B cell (primary cell): ENCODE measurements at regions not wholly inside any gene's neighbourhood (a gene's known extent, or its start where the extent isn't known, plus 50 kb on each side); places are given as distances from the start of the nearest gene placed in this dataset.

ENCODE experiments used
- ATAC-seq: fragments of 200-7000 bp; cut with Tn5 transposase; one replicate; pipeline ENCODE4 v1.10.0; 2021; ENCODE audit warnings: low read depth, mild to moderate bottlenecking, moderate number of reproducible peaks, moderate library complexity
- CTCF ChIA-PET: fragments of 350-600 bp; sonication (Branson Sonifier 250); formaldehyde crosslinking; loops from one replicate; lab custom pipeline; 2021; ENCODE audit warnings: antibody characterized with exemption, inconsistent platforms; lab: Charles Lee
- POLR2A ChIA-PET: fragments of 350-600 bp; sonication (Branson Sonifier 250); formaldehyde crosslinking; loops from one replicate; lab custom pipeline; 2021; ENCODE audit warnings: antibody characterized with exemption; lab: Charles Lee
- DNase-seq: peaks from one replicate; pipeline ENCODE4 v3.0.0; 2013
- H2AFZ ChIP-seq: 2 replicates; pipeline ENCODE4 v1.6.1; 2012; ENCODE audit warnings: mild to moderate bottlenecking, low read depth, low read length; ENCODE audit not compliant: insufficient read depth, poor library complexity, severe bottlenecking
- H3K27ac ChIP-seq, 2 donors: 1 replicate in 1 of 2; 2 replicates in 1 of 2; pipeline ENCODE4 v1.5.1; 2012 to 2013; ENCODE audit warnings: low read length in 2 of 2, mild to moderate bottlenecking in 2 of 2, moderate library complexity in 1 of 2
- H3K27me3 ChIP-seq, 4 experiments: fragments of 200-600 bp in 1 of 4; sonication (generic) in 1 of 4; replicated peaks in 1 of 4; 1 replicate in 2 of 4; 2 replicates in 2 of 4; pipeline versions ENCODE4 v1.6.1 to v1.7.0; 2013 to 2016; ENCODE audit warnings: low read length in 3 of 4, mild to moderate bottlenecking in 2 of 4, mixed read lengths in 1 of 4, moderate library complexity in 1 of 4; ENCODE audit not compliant: insufficient read depth in 4 of 4, control insufficient read depth in 3 of 4; ENCODE audit errors: control extremely low read depth in 1 of 4
- H3K36me3 ChIP-seq, 2 experiments: replicated peaks in 1 of 2; 1 replicate in 1 of 2; 2 replicates in 1 of 2; pipeline versions ENCODE4 v1.6.1 to v1.7.1; 2013; ENCODE audit warnings: low read length in 1 of 2; ENCODE audit not compliant: insufficient read depth in 2 of 2, control insufficient read depth in 1 of 2; ENCODE audit errors: control extremely low read depth in 1 of 2, extremely low read depth in 1 of 2
- H3K4me1 ChIP-seq, 2 donors: fragments of 200-600 bp in 1 of 2; sonication (generic) in 1 of 2; 1 replicate in 1 of 2; 2 replicates in 1 of 2; pipeline versions ENCODE4 v1.5.1 to v1.6.1; 2013 to 2017; ENCODE audit warnings: low read length in 2 of 2; ENCODE audit not compliant: control insufficient read depth in 2 of 2, insufficient read depth in 2 of 2
- H3K4me2 ChIP-seq: replicated peaks from 2 replicates; pipeline ENCODE3; 2012; ENCODE audit warnings: mild to moderate bottlenecking, low read depth, low read length; ENCODE audit not compliant: poor library complexity, severe bottlenecking
- H3K4me3 ChIP-seq, 5 experiments: fragments of 200-600 bp in 1 of 5; sonication (generic) in 1 of 5; 1 replicate in 3 of 5; 2 replicates in 2 of 5; pipeline versions ENCODE4 v1.5.1 to v1.7.0; 2011 to 2016; ENCODE audit warnings: low read length in 4 of 5, mild to moderate bottlenecking in 4 of 5, low read depth in 2 of 5, control low read depth in 1 of 5, moderate library complexity in 1 of 5; ENCODE audit not compliant: insufficient read depth in 1 of 5; ENCODE audit errors: control extremely low read depth in 1 of 5, extremely low read depth in 1 of 5
- H3K79me2 ChIP-seq: fragments of 200-600 bp; sonication (generic); one replicate; pipeline ENCODE4 v1.6.0; 2016; ENCODE audit warnings: low read length; ENCODE audit not compliant: control insufficient read depth, insufficient read depth
- H3K9ac ChIP-seq: fragments of 200-600 bp; sonication (generic); 2 replicates; pipeline ENCODE4 v1.6.1; 2017; ENCODE audit warnings: mild to moderate bottlenecking, low read length, moderate library complexity
- H3K9me3 ChIP-seq, 3 donors: one replicate each; pipeline versions ENCODE4 v1.6.1 to v1.7.1; 2013; ENCODE audit warnings: low read length in 2 of 3; ENCODE audit not compliant: control insufficient read depth in 2 of 3, insufficient read depth in 1 of 3; ENCODE audit errors: control extremely low read depth in 1 of 3
- H4K20me1 ChIP-seq: 2 replicates; pipeline ENCODE4 v1.6.0; 2012; ENCODE audit warnings: mild to moderate bottlenecking, low read length; ENCODE audit not compliant: insufficient read depth, control insufficient read depth, poor library complexity, severe bottlenecking
- H3K27ac Mint-ChIP-seq: one replicate; pipeline ENCODE4 v1.8.0; 2021; ENCODE audit warnings: mixed read lengths
- H3K27me3 Mint-ChIP-seq: one replicate; pipeline ENCODE4 v1.8.0; 2021; ENCODE audit warnings: mixed read lengths
- H3K4me1 Mint-ChIP-seq: one replicate; pipeline ENCODE4 v1.8.0; 2021; ENCODE audit warnings: mixed read lengths
- H3K4me3 Mint-ChIP-seq: one replicate; pipeline ENCODE4 v1.8.0; 2021; ENCODE audit warnings: mixed read lengths
- H3K9me3 Mint-ChIP-seq: one replicate; pipeline ENCODE4 v1.8.0; 2022; ENCODE audit warnings: mixed read lengths; ENCODE audit not compliant: insufficient read depth
- CTCF ChIP-seq: fragments of 200-600 bp; IDR thresholded peaks from one replicate; pipeline ENCODE4 v1.8.0; 2022; ENCODE audit warnings: antibody characterized with exemption, mild to moderate bottlenecking
- EZH2 ChIP-seq: IDR thresholded peaks from 2 replicates; pipeline ENCODE4 v1.6.1; 2012; ENCODE audit warnings: borderline replicate concordance, low read depth, mild to moderate bottlenecking, moderate library complexity, low read length; ENCODE audit not compliant: insufficient read depth, poor library complexity, severe bottlenecking
- WGBS: methylation state at CpG from one replicate; pipeline ENCODE4 v1.1.5; 2013; ENCODE audit warnings: missing lambda C conversion rate; ENCODE audit not compliant: insufficient coverage; 5-methylcytosine and 5-hydroxymethylcytosine counted together
- intact Hi-C: fragments of 100-400 bp; cut with micrococcal nuclease; formaldehyde crosslinking; loops from one replicate; pipeline ENCODE4 v1.10.0; 2022

- no peaks in the 10 kb centered on the region for H4K20me1 ChIP-seq
- no peak overlapping the region for H3K27ac Mint-ChIP-seq
These were observed 327.9 kb upstream of the PRKCQ start for GRCh38 chr10:6907877-6908530.

DNA sequence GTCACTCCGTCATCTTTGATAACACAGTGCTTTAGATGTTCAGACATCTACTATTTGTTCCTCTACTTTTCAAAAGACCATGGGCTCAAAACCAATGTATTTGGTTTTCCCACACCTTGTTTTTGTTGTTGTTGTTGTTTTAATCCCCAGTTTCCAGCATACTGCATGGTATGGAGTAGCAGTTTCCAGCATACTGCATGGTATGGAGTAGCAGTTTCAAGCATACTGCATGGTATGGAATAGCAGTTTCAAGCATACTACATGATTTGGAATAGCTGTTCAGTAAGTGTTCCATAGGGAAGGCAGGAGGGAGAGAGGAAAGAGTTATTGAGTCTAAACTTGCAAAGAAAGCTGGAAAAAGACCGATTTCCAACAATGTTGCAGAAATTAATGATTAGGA, 314.3 kb upstream of the PRKCQ start:
- Histone ChIP-seq H3K4me1 (no peaks in the 10 kb centered on the region), H3K4me2 (no peak overlapping the region), H3K9me3 (no peaks in the 10 kb centered on the region), H3K36me3 (no peaks in the 10 kb centered on the region), H2AFZ (no peak overlapping the region), H3K27me3 (no peaks in the 10 kb centered on the region), H3K27ac (no peak overlapping the region), H4K20me1 (no peaks in the 10 kb centered on the region), H3K4me3 (no peak overlapping the region), H3K79me2 (no peaks in the 10 kb centered on the region), H3K9ac (no peak overlapping the region)
- intact Hi-C loops, result no loop called here
- Mint-ChIP-seq H3K27ac (no peak overlapping the region), H3K4me3 (no peak overlapping the region), H3K27me3 (peaks cover 6% of the 10 kb centered on the region), H3K9me3 (no peaks in the 10 kb centered on the region), H3K4me1 (no peaks in the 10 kb centered on the region)
- no peak for ATAC-seq
- no peak for DNase-seq
- no peak for TF ChIP-seq CTCF
- TF ChIP-seq EZH2, result no peak
- ChIA-PET CTCF (no interaction called here), POLR2A (no interaction called here)
- no CpG with 5 or more reads among the region's 2 CpGs for WGBS

More at GRCh38 chr10:6907877-6908530, 327.9 kb upstream of the PRKCQ start:
- WGBS, result 89% methylated on average over 2 of the region's 4 CpGs
- H3K4me1 Mint-ChIP-seq, result no peaks in the 10 kb centered on the region
- no peak overlapping the region for H2AFZ ChIP-seq
- no peaks in the 10 kb centered on the region for H3K4me1 ChIP-seq
- DNase-seq (no peak), ATAC-seq (no peak)
- peaks cover 5% of the 10 kb centered on the region for H3K27me3 Mint-ChIP-seq
- peaks cover 0 to 7% (median 0%) of the 10 kb centered on the region in 3 donors for H3K9me3 ChIP-seq
- H3K9ac ChIP-seq, result no peak overlapping the region
- H3K4me2 ChIP-seq, result no peak overlapping the region
- H3K79me2 ChIP-seq, result no peaks in the 10 kb centered on the region
- H3K27ac ChIP-seq, result no peak overlapping the region
- no peak overlapping the region for H3K4me3 Mint-ChIP-seq
- ChIA-PET POLR2A (no interaction called here), CTCF (no interaction called here)
- H3K4me3 ChIP-seq, result no peak overlapping the region
- TF ChIP-seq EZH2, result no peak
- no peak for TF ChIP-seq CTCF
- no peaks in the 10 kb centered on the region for H3K9me3 Mint-ChIP-seq
- H3K36me3 ChIP-seq, result no peaks in the 10 kb centered on the region
- intact Hi-C loops, result no loop called here
- H3K27me3 ChIP-seq, result no peaks in the 10 kb centered on the region
